Suprapubic skin (tissue), 4 donors: ENCODE measurements at regions not wholly inside any gene's neighbourhood (a gene's known extent, or its start where the extent isn't known, plus 50 kb on each side); places are given as distances from the start of the nearest gene placed in this dataset.
"Not testable (repeated sequence)": the region's sequence is repeated elsewhere in the genome, so short reads cannot be mapped to it uniquely, and the experiment has no call there.

Experiments used
- EP300 ChIP-seq: sonication (generic); formaldehyde crosslinking; IDR thresholded peaks from one replicate; pipeline ENCODE4 v1.6.1; 2017; ENCODE audit warnings: antibody characterized with exemption
- POLR2A ChIP-seq, 2 donors: fragments of 450-650 bp; IDR thresholded peaks; one replicate each; pipeline ENCODE4 v1.6.1; 2017; ENCODE audit warnings: antibody characterized with exemption in 2 of 2, mild to moderate bottlenecking in 2 of 2, moderate library complexity in 2 of 2
- POLR2AphosphoS5 ChIP-seq, 3 donors: sonication (generic); formaldehyde crosslinking; IDR thresholded peaks; one replicate each; pipeline ENCODE4 v1.6.1; 2017; ENCODE audit warnings: antibody characterized with exemption in 3 of 3
- TF ChIP-seq, protein P1 (sequence below), 2 donors: fragments of 200-600 bp in 1 of 2; fragments of 450-650 bp in 1 of 2; sonication (generic) in 1 of 2; IDR thresholded peaks; one replicate each; pipeline ENCODE4 v1.5.1; 2016 to 2019; ENCODE audit warnings: antibody characterized with exemption in 2 of 2, mild to moderate bottlenecking in 1 of 2, moderate library complexity in 1 of 2

DNA sequence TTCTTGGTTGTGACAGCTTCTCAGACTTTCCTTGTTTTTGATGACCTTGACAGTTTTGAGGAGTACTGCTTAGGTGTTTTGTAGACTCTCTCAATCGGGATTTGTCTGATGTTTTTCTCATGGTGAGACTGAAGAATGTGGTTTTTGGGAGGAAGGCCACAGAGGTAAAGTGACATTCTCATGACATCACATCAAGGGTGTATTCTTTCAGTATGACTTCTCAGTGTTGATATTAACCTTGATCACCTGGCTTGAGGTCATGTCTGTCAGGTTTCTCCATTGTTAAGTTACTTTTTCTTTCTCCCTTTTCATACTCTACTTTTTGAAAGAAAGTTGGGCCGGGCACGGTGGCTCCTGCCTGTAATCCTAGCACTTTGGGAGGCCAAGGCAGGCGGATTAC, 269.9 kb downstream of the ZNF37A start:
- TF ChIP-seq, protein P1, sequence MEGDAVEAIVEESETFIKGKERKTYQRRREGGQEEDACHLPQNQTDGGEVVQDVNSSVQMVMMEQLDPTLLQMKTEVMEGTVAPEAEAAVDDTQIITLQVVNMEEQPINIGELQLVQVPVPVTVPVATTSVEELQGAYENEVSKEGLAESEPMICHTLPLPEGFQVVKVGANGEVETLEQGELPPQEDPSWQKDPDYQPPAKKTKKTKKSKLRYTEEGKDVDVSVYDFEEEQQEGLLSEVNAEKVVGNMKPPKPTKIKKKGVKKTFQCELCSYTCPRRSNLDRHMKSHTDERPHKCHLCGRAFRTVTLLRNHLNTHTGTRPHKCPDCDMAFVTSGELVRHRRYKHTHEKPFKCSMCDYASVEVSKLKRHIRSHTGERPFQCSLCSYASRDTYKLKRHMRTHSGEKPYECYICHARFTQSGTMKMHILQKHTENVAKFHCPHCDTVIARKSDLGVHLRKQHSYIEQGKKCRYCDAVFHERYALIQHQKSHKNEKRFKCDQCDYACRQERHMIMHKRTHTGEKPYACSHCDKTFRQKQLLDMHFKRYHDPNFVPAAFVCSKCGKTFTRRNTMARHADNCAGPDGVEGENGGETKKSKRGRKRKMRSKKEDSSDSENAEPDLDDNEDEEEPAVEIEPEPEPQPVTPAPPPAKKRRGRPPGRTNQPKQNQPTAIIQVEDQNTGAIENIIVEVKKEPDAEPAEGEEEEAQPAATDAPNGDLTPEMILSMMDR (IDR thresholded peaks at IDR 0.05): not testable (repeated sequence)
- TF ChIP-seq POLR2A (IDR thresholded peaks at IDR 0.05); EP300; POLR2AphosphoS5 (IDR thresholded peaks at IDR 0.05): not testable (repeated sequence)
